Panc1 (cell line): ENCODE measurements at regions not wholly inside any gene's neighbourhood (a gene's known extent, or its start where the extent isn't known, plus 50 kb on each side); places are given as distances from the start of the nearest gene placed in this dataset.

Experiments used
- ATAC-seq: fragments of 200-7000 bp; cut with Tn5 transposase; 2 replicates; pipeline ENCODE4 v1.9.1; 2020; ENCODE audit warnings: mild to moderate bottlenecking, moderate library complexity
- BruUV-seq: library from RNA; stranded (reverse); fragments of 400-500 nt; replicated peaks from 2 replicates; lab custom pipeline; 2021; lab: Mats Ljungman, UMichigan
- CTCF ChIA-PET: fragments of 300-600 bp; sonication (Branson Sonifier 250); formaldehyde crosslinking; loops from one replicate; lab custom pipeline; 2022; ENCODE audit warnings: antibody characterized with exemption; lab: Charles Lee
- POLR2A ChIA-PET: fragments of 300-600 bp; sonication (Branson Sonifier 250); formaldehyde crosslinking; loops from one replicate; lab custom pipeline; 2022; ENCODE audit warnings: antibody characterized with exemption; lab: Charles Lee
- DNase-seq: peaks from one replicate; pipeline ENCODE4 v3.0.0-alpha.2; 2010; ENCODE audit warnings: low read depth, low spot score
- H3K27ac ChIP-seq: 2 replicates; pipeline ENCODE4 v1.5.1; 2011; ENCODE audit warnings: mild to moderate bottlenecking, low read length, inconsistent platforms
- H3K27me3 ChIP-seq: fragments of 200-500 bp; sonication (Bioruptor generic); 2 replicates; pipeline ENCODE4 v1.6.0; 2014; ENCODE audit warnings: low read length, inconsistent platforms; ENCODE audit not compliant: control insufficient read depth, insufficient read depth
- H3K36me3 ChIP-seq: fragments of 200-500 bp; sonication (Bioruptor generic); 2 replicates; pipeline ENCODE4 v1.5.1; 2014; ENCODE audit warnings: inconsistent platforms, mild to moderate bottlenecking, low read length, moderate library complexity; ENCODE audit not compliant: control insufficient read depth, insufficient read depth
- H3K4me1 ChIP-seq: 2 replicates; pipeline ENCODE4 v1.5.1; 2011; ENCODE audit warnings: inconsistent platforms, mild to moderate bottlenecking, low read length, moderate library complexity; ENCODE audit not compliant: control insufficient read depth, insufficient read depth
- H3K4me3 ChIP-seq, 2 experiments: 2 replicates each; pipeline ENCODE4 v1.5.1; 2011 to 2012; ENCODE audit warnings: low read depth in 2 of 2, low read length in 2 of 2, mild to moderate bottlenecking in 2 of 2, inconsistent platforms in 1 of 2, moderate library complexity in 1 of 2
- H3K9me3 ChIP-seq: fragments of 200-500 bp; sonication (Bioruptor generic); 2 replicates; pipeline ENCODE4 v1.5.1; 2014; ENCODE audit warnings: low read depth, mild to moderate bottlenecking, inconsistent platforms, low read length, moderate library complexity; ENCODE audit not compliant: control insufficient read depth, insufficient read depth
- POLR2AphosphoS5 ChIP-seq: IDR thresholded peaks from 2 replicates; pipeline ENCODE4 v1.6.1; 2012; ENCODE audit warnings: mild to moderate bottlenecking, low read depth, low read length, moderate library complexity
- REST ChIP-seq, 2 experiments: IDR thresholded peaks; 2 replicates each; pipeline ENCODE4 v1.6.1; 2011 to 2012; ENCODE audit warnings: low read depth in 2 of 2, control low read depth in 1 of 2, low read length in 1 of 2, mild to moderate bottlenecking in 1 of 2, moderate library complexity in 1 of 2; ENCODE audit not compliant: insufficient read depth in 1 of 2
- SIN3A ChIP-seq: IDR thresholded peaks from 2 replicates; pipeline ENCODE4 v1.6.1; 2012; ENCODE audit warnings: low read depth, mild to moderate bottlenecking, low read length, moderate library complexity, borderline replicate concordance; ENCODE audit not compliant: insufficient read depth
- TCF7L2 ChIP-seq: IDR thresholded peaks from 2 replicates; pipeline ENCODE4 v1.6.1; 2011; ENCODE audit warnings: mild to moderate bottlenecking, low read depth, low read length, inconsistent platforms
- in situ Hi-C: cut with HindIII; loops from 2 replicates; pipeline ENCODE4 v1.10.0; 2016; ENCODE audit warnings: low sequenced_read_pairs, low pct_unique_long_range_greater_than_20kb
- intact Hi-C: fragments of 100-400 bp; cut with micrococcal nuclease; formaldehyde crosslinking; loops from one replicate; pipeline ENCODE4 v1.10.0; 2022; ENCODE audit not compliant: unreplicated experiment
- TF ChIP-seq, protein P1 (sequence below): fragments of 450-650 bp; IDR thresholded peaks from 2 replicates; pipeline ENCODE4 v1.5.1; 2017; ENCODE audit warnings: mild to moderate bottlenecking

- H3K27me3 ChIP-seq, result no peaks in the 10 kb centered on the region
- ChIA-PET CTCF (no interaction called here), POLR2A (no interaction called here)
- no peaks in the 10 kb centered on the region for H3K9me3 ChIP-seq
- no peak overlapping the region for H3K4me3 ChIP-seq
- no peak for ATAC-seq
- BruUV-seq, result no TSS peak
- no peak overlapping the region for H3K27ac ChIP-seq
- intact Hi-C loops (no loop called here), in situ Hi-C loops (no loop called here)
- no peaks in the 10 kb centered on the region for H3K4me1 ChIP-seq
- no peaks in the 10 kb centered on the region for H3K36me3 ChIP-seq
- TF ChIP-seq REST (IDR thresholded peaks at IDR 0.05; ENCODE audit: insufficient read depth in 1 of 2, low read depth in 2 of 2, low read length in 1 of 2) (no peak), TCF7L2 (no peak), POLR2AphosphoS5 (no peak), SIN3A (no peak)
- TF ChIP-seq, protein P1, sequence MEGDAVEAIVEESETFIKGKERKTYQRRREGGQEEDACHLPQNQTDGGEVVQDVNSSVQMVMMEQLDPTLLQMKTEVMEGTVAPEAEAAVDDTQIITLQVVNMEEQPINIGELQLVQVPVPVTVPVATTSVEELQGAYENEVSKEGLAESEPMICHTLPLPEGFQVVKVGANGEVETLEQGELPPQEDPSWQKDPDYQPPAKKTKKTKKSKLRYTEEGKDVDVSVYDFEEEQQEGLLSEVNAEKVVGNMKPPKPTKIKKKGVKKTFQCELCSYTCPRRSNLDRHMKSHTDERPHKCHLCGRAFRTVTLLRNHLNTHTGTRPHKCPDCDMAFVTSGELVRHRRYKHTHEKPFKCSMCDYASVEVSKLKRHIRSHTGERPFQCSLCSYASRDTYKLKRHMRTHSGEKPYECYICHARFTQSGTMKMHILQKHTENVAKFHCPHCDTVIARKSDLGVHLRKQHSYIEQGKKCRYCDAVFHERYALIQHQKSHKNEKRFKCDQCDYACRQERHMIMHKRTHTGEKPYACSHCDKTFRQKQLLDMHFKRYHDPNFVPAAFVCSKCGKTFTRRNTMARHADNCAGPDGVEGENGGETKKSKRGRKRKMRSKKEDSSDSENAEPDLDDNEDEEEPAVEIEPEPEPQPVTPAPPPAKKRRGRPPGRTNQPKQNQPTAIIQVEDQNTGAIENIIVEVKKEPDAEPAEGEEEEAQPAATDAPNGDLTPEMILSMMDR, result no peak
- DNase-seq, result no peak
Measured at GRCh38 chr6:74431873-74432580, 736.0 kb downstream of the CD109 start.

GRCh38 chr6:74420221-74420620 is 724.2 kb downstream of the CD109 start:
- intact Hi-C loops, result no loop called here
- TF ChIP-seq POLR2AphosphoS5 (no peak), REST (IDR thresholded peaks at IDR 0.05; ENCODE audit: insufficient read depth in 1 of 2, low read depth in 2 of 2, low read length in 1 of 2) (no peak), TCF7L2 (no peak)
- TF ChIP-seq, protein P1, result no peak
- no peak overlapping the region for H3K4me3 ChIP-seq
- no peaks in the 10 kb centered on the region for H3K27me3 ChIP-seq
- no peaks in the 10 kb centered on the region for H3K9me3 ChIP-seq
- in situ Hi-C loops, result no loop called here
- H3K27ac ChIP-seq, result no peak overlapping the region
- no peaks in the 10 kb centered on the region for H3K4me1 ChIP-seq
- no peak for ATAC-seq
- BruUV-seq, result no TSS peak
- H3K36me3 ChIP-seq, result no peaks in the 10 kb centered on the region
- ChIA-PET CTCF (no interaction called here), POLR2A (no interaction called here)
- DNase-seq, result no peak
